PC-9 (cell line): ENCODE measurements at regions not wholly inside any gene's neighbourhood (a gene's known extent, or its start where the extent isn't known, plus 50 kb on each side); places are given as distances from the start of the nearest gene placed in this dataset.

Experiments used
- CTCF ChIP-seq: fragments of 200-600 bp; sonication (generic); conservative IDR thresholded peaks from 2 replicates; pipeline ENCODE4 v1.6.1; 2017; ENCODE audit warnings: mixed run types, antibody characterized with exemption, mild to moderate bottlenecking, moderate library complexity
- EZH2 ChIP-seq: fragments of 200-600 bp; sonication (generic); IDR thresholded peaks from 2 replicates; pipeline ENCODE4 v1.8.0; 2017; ENCODE audit warnings: antibody characterized with exemption, low read depth

- no peak for TF ChIP-seq CTCF
- no peak for TF ChIP-seq EZH2
Measured at GRCh38 chr13:64083811-64084210, 2668.2 kb upstream of the PCDH20 start.
